ENCODE measurements at regions not wholly inside any gene's neighbourhood (a gene's known extent, or its start where the extent isn't known, plus 50 kb on each side); places are given as distances from the start of the nearest gene placed in this dataset.

GRCh38 chr5:20370061-20370460 is 382.1 kb upstream of the CDH18 start:
- H3K4me1 Mint-ChIP-seq: no peaks in the 10 kb centered on the region

GRCh38 chr5:20369518-20369885 is 381.5 kb upstream of the CDH18 start:
- ATAC-seq (ENCODE audit: low read depth in 2 of 2): no peak
- no peak overlapping the region for H3K27ac Mint-ChIP-seq
- H3K36me3 Mint-ChIP-seq: no peaks in the 10 kb centered on the region
- no peaks in the 10 kb centered on the region for H3K27me3 Mint-ChIP-seq
- H3K9me3 Mint-ChIP-seq: peaks cover 0 to 7% (median 2%) of the 10 kb centered on the region in 7 donors
- H3K4me1 Mint-ChIP-seq: no peaks in the 10 kb centered on the region
- DNase-seq: no peak
- no peak overlapping the region for H3K4me3 Mint-ChIP-seq

More at GRCh38 chr5:20370061-20370460, 382.1 kb upstream of the CDH18 start:
- Mint-ChIP-seq H3K9me3 (peaks cover 0 to 7% (median 2%) of the 10 kb centered on the region in 7 donors), H3K36me3 (no peaks in the 10 kb centered on the region), H3K27ac (no peak overlapping the region), H3K4me3 (no peak overlapping the region), H3K27me3 (no peaks in the 10 kb centered on the region)
- ATAC-seq (ENCODE audit: low read depth in 2 of 2): no peak
- DNase-seq: no peak

GRCh38 chr5:20368571-20369517 is 380.8 kb upstream of the CDH18 start:
- ATAC-seq (ENCODE audit: low read depth in 2 of 2) (no peak), DNase-seq (no peak)

GRCh38 chr5:20367178-20367577 is 379.2 kb upstream of the CDH18 start:
- no peaks in the 10 kb centered on the region for H3K36me3 Mint-ChIP-seq
- H3K4me1 Mint-ChIP-seq: no peaks in the 10 kb centered on the region
- H3K4me3 Mint-ChIP-seq: no peak overlapping the region
- DNase-seq (no peak), ATAC-seq (ENCODE audit: low read depth in 2 of 2) (no peak)
- no peaks in the 10 kb centered on the region for H3K27me3 Mint-ChIP-seq
- no peak overlapping the region for H3K27ac Mint-ChIP-seq
- peaks cover 0 to 7% (median 2%) of the 10 kb centered on the region in 7 donors for H3K9me3 Mint-ChIP-seq

More at GRCh38 chr5:20368571-20369517, 380.8 kb upstream of the CDH18 start:
- H3K4me1 Mint-ChIP-seq: no peaks in the 10 kb centered on the region
- no peak overlapping the region for H3K4me3 Mint-ChIP-seq
- H3K9me3 Mint-ChIP-seq: peaks cover 0 to 7% (median 2%) of the 10 kb centered on the region in 7 donors
- no peaks in the 10 kb centered on the region for H3K27me3 Mint-ChIP-seq
- no peak overlapping the region for H3K27ac Mint-ChIP-seq
- no peaks in the 10 kb centered on the region for H3K36me3 Mint-ChIP-seq

- no peak for DNase-seq
- no peaks in the 10 kb centered on the region for H3K36me3 Mint-ChIP-seq
- no peaks in the 10 kb centered on the region for H3K27me3 Mint-ChIP-seq
- no peak for ATAC-seq (ENCODE audit: low read depth in 2 of 2)
- H3K4me3 Mint-ChIP-seq: no peak overlapping the region
- peaks cover 0 to 12% (median 2%) of the 10 kb centered on the region in 7 donors for H3K9me3 Mint-ChIP-seq
- no peak overlapping the region for H3K27ac Mint-ChIP-seq
- H3K4me1 Mint-ChIP-seq: no peaks in the 10 kb centered on the region
Observed at GRCh38 chr5:20360263-20360662, 372.3 kb upstream of the CDH18 start.

- peaks cover 0 to 12% (median 2%) of the 10 kb centered on the region in 7 donors for H3K9me3 Mint-ChIP-seq
- no peaks in the 10 kb centered on the region for H3K36me3 Mint-ChIP-seq
- no peaks in the 10 kb centered on the region for H3K4me1 Mint-ChIP-seq
- ATAC-seq (ENCODE audit: low read depth in 2 of 2) (no peak), DNase-seq (no peak)
- no peaks in the 10 kb centered on the region for H3K27me3 Mint-ChIP-seq
- H3K4me3 Mint-ChIP-seq: no peak overlapping the region
- no peak overlapping the region for H3K27ac Mint-ChIP-seq
Observed at GRCh38 chr5:20359377-20359776, 371.4 kb upstream of the CDH18 start.

GRCh38 chr5:20353499-20353898 is 365.5 kb upstream of the CDH18 start:
- Mint-ChIP-seq H3K4me3 (no peak overlapping the region), H3K27ac (no peak overlapping the region), H3K36me3 (no peaks in the 10 kb centered on the region), H3K27me3 (no peaks in the 10 kb centered on the region), H3K4me1 (no peaks in the 10 kb centered on the region), H3K9me3 (peaks cover 0 to 17% (median 3%) of the 10 kb centered on the region in 7 donors)
- no peak for DNase-seq
- ATAC-seq (ENCODE audit: low read depth in 2 of 2): no peak

GRCh38 chr5:20351849-20352248 is 363.8 kb upstream of the CDH18 start:
- DNase-seq (no peak), ATAC-seq (ENCODE audit: low read depth in 2 of 2) (no peak)
- Mint-ChIP-seq H3K36me3 (no peaks in the 10 kb centered on the region), H3K27ac (no peak overlapping the region), H3K4me1 (no peaks in the 10 kb centered on the region), H3K9me3 (peaks cover 0 to 12% (median 3%) of the 10 kb centered on the region in 7 donors), H3K4me3 (no peak overlapping the region), H3K27me3 (no peaks in the 10 kb centered on the region)

- ATAC-seq (ENCODE audit: low read depth in 2 of 2): no peak
- Mint-ChIP-seq H3K27me3 (no peaks in the 10 kb centered on the region), H3K4me1 (no peaks in the 10 kb centered on the region), H3K27ac (no peak overlapping the region), H3K9me3 (peaks cover 0 to 16% (median 3%) of the 10 kb centered on the region in 7 donors), H3K36me3 (no peaks in the 10 kb centered on the region), H3K4me3 (no peak overlapping the region)
- DNase-seq: no peak
Observed at GRCh38 chr5:20348321-20348720, 360.3 kb upstream of the CDH18 start.

- Mint-ChIP-seq H3K4me1 (no peaks in the 10 kb centered on the region), H3K27ac (no peak overlapping the region), H3K36me3 (no peaks in the 10 kb centered on the region), H3K27me3 (no peaks in the 10 kb centered on the region), H3K4me3 (no peak overlapping the region), H3K9me3 (peaks cover 0 to 16% (median 3%) of the 10 kb centered on the region in 7 donors)
- DNase-seq (no peak), ATAC-seq (ENCODE audit: low read depth in 2 of 2) (no peak)
Observed at GRCh38 chr5:20347334-20347733, 359.3 kb upstream of the CDH18 start.

- Mint-ChIP-seq H3K4me3 (no peak overlapping the region), H3K36me3 (no peaks in the 10 kb centered on the region), H3K27ac (no peak overlapping the region), H3K9me3 (peaks cover 2 to 17% (median 6%) of the 10 kb centered on the region in 7 donors), H3K4me1 (no peaks in the 10 kb centered on the region), H3K27me3 (no peaks in the 10 kb centered on the region)
- DNase-seq (no peak), ATAC-seq (ENCODE audit: low read depth in 2 of 2) (no peak)
Observed at GRCh38 chr5:20340126-20340525, 352.1 kb upstream of the CDH18 start.

- no peak overlapping the region for H3K4me3 Mint-ChIP-seq
- H3K4me1 Mint-ChIP-seq: no peaks in the 10 kb centered on the region
- H3K36me3 Mint-ChIP-seq: no peaks in the 10 kb centered on the region
- no peak for DNase-seq
- H3K27ac Mint-ChIP-seq: no peak overlapping the region
- H3K27me3 Mint-ChIP-seq: no peaks in the 10 kb centered on the region
- no peak for ATAC-seq (ENCODE audit: low read depth in 2 of 2)
- H3K9me3 Mint-ChIP-seq: peaks cover 4 to 20% (median 9%) of the 10 kb centered on the region in 7 donors
Observed at GRCh38 chr5:20335978-20336377, 348.0 kb upstream of the CDH18 start.

- Mint-ChIP-seq H3K4me1 (no peaks in the 10 kb centered on the region), H3K36me3 (no peaks in the 10 kb centered on the region), H3K27me3 (no peaks in the 10 kb centered on the region)
Observed at GRCh38 chr5:20331826-20332225, 343.8 kb upstream of the CDH18 start.

GRCh38 chr5:20323323-20323722 is 335.3 kb upstream of the CDH18 start:
- no peak overlapping the region for H3K27ac Mint-ChIP-seq
- H3K4me3 Mint-ChIP-seq: no peak overlapping the region
- DNase-seq (no peak), ATAC-seq (ENCODE audit: low read depth in 2 of 2) (no peak)
- H3K36me3 Mint-ChIP-seq: no peaks in the 10 kb centered on the region
- H3K27me3 Mint-ChIP-seq: no peaks in the 10 kb centered on the region
- H3K9me3 Mint-ChIP-seq: peaks cover 0 to 15% (median 4%) of the 10 kb centered on the region in 7 donors
- H3K4me1 Mint-ChIP-seq: no peaks in the 10 kb centered on the region

More at GRCh38 chr5:20331826-20332225, 343.8 kb upstream of the CDH18 start:
- DNase-seq: no peak
- peaks cover 4 to 11% (median 5%) of the 10 kb centered on the region in 7 donors for H3K9me3 Mint-ChIP-seq
- ATAC-seq (ENCODE audit: low read depth in 2 of 2): no peak
- H3K4me3 Mint-ChIP-seq: no peak overlapping the region
- no peak overlapping the region for H3K27ac Mint-ChIP-seq

Data from naive B cell (primary cell).